K562 (cell line): ENCODE measurements at regions not wholly inside any gene's neighbourhood (a gene's known extent, or its start where the extent isn't known, plus 50 kb on each side); places are given as distances from the start of the nearest gene placed in this dataset.
"Not testable (repeated sequence)": the region's sequence is repeated elsewhere in the genome, so short reads cannot be mapped to it uniquely, and the experiment has no call there.

Source experiments
- ATAC-seq: fragments of 200-7000 bp; cut with Tn5 transposase; 3 replicates; pipeline ENCODE4 v1.9.1; 2020; ENCODE audit warnings: moderate library complexity
- BruUV-seq: library from RNA; stranded (reverse); fragments of 400-500 nt; replicated peaks from 2 replicates; lab custom pipeline; 2021; lab: Mats Ljungman, UMichigan
- CTCF ChIA-PET: fragments of 300-600 bp; formaldehyde crosslinking; extraction: SDS; loops from one replicate; lab custom pipeline; 2021; ENCODE audit warnings: low intra/inter-chr PET ratio; lab: Yijun Ruan, JAX
- POLR2A ChIA-PET: fragments of 300-600, 350-650 bp; sonication (Branson Sonifier 250); formaldehyde crosslinking; extraction: SDS; loops from one replicate; lab custom pipeline; 2021; ENCODE audit warnings: antibody characterized with exemption, inconsistent platforms; lab: Yijun Ruan, JAX
- DNase-seq, 4 experiments: peaks; one replicate each; pipeline versions ENCODE4 v3.0.0 to v3.0.0-alpha.2; 2011 to 2018; ENCODE audit warnings: low spot score in 3 of 4, mixed read lengths in 3 of 4; ENCODE audit errors: extremely low read depth in 1 of 4
- FAIRE-seq: peaks from 2 replicates; lab custom pipeline; 2011; peaks lifted over from hg19 to GRCh38; lab: Jason Lieb, UNC
- H2AFZ ChIP-seq: 2 replicates; pipeline ENCODE4 v1.6.0; 2011; ENCODE audit warnings: low read depth, low read length, control low read depth, inconsistent platforms
- H3K27ac ChIP-seq: fragments of 200-600 bp; 3 replicates; pipeline ENCODE4 v1.8.0; 2011; ENCODE audit warnings: low read depth, mild to moderate bottlenecking, control low read depth, inconsistent platforms, low read length, moderate library complexity, mixed read lengths; ENCODE audit errors: extremely low read depth
- H3K27me3 ChIP-seq, 2 experiments: fragments of 300-600 bp in 1 of 2; 2 replicates in 1 of 2; 3 replicates in 1 of 2; pipeline versions ENCODE4 v1.6.0 to v1.8.0; 2011; ENCODE audit warnings: inconsistent platforms in 2 of 2, low read length in 2 of 2, mild to moderate bottlenecking in 1 of 2, mixed read lengths in 1 of 2, moderate library complexity in 1 of 2; ENCODE audit not compliant: control insufficient read depth in 2 of 2, insufficient read depth in 2 of 2
- H3K36me3 ChIP-seq: fragments of 300-600 bp; 3 replicates; pipeline ENCODE4 v1.8.0; 2011; ENCODE audit warnings: mild to moderate bottlenecking, low read length, inconsistent platforms; ENCODE audit not compliant: control insufficient read depth, insufficient read depth
- H3K4me1 ChIP-seq, 2 experiments: fragments of 200-600 bp in 1 of 2; replicated peaks in 1 of 2; 2 replicates in 1 of 2; 3 replicates in 1 of 2; pipeline versions ENCODE4 v1.5.1 to v1.8.0; 2011; ENCODE audit warnings: inconsistent platforms in 2 of 2, low read length in 2 of 2, mild to moderate bottlenecking in 1 of 2, mixed read lengths in 1 of 2, moderate library complexity in 1 of 2; ENCODE audit not compliant: control insufficient read depth in 2 of 2, insufficient read depth in 2 of 2
- H3K4me2 ChIP-seq: 2 replicates; pipeline ENCODE4 v1.6.1; 2011; ENCODE audit warnings: low read length, control low read depth, inconsistent platforms, mixed read lengths; ENCODE audit not compliant: insufficient read depth
- H3K4me3 ChIP-seq: fragments of 200-600 bp; sonication (generic), shearing (Covaris generic); 2 replicates; pipeline ENCODE4 v1.5.1; 2016; ENCODE audit warnings: control low read depth, inconsistent platforms
- H3K79me2 ChIP-seq: fragments of 200-600 bp; 3 replicates; pipeline ENCODE4 v1.8.0; 2011; ENCODE audit warnings: low read length, inconsistent platforms; ENCODE audit not compliant: control insufficient read depth, insufficient read depth
- H3K9ac ChIP-seq, 2 experiments: 2 replicates each; pipeline versions ENCODE4 v1.6.0 to v1.6.1; 2011; ENCODE audit warnings: low read depth in 2 of 2, low read length in 2 of 2, control low read depth in 1 of 2, inconsistent platforms in 1 of 2, mild to moderate bottlenecking in 1 of 2, mixed read lengths in 1 of 2; ENCODE audit not compliant: insufficient read depth in 1 of 2
- H3K9me1 ChIP-seq: one replicate; pipeline ENCODE4 v1.6.0; 2011; ENCODE audit warnings: inconsistent platforms, mild to moderate bottlenecking, low read length, moderate library complexity; ENCODE audit not compliant: control insufficient read depth, insufficient read depth
- H3K9me3 ChIP-seq: replicated peaks from 2 replicates; pipeline ENCODE4 v1.5.1; 2011; ENCODE audit warnings: low read depth, low read length, inconsistent platforms; ENCODE audit not compliant: control insufficient read depth, insufficient read depth
- H4K20me1 ChIP-seq: replicated peaks from 2 replicates; pipeline ENCODE4 v1.6.1; 2011; ENCODE audit warnings: low read length, inconsistent platforms, mixed read lengths; ENCODE audit not compliant: control insufficient read depth, insufficient read depth
- SP1 ChIP-seq: sonication (generic); formaldehyde crosslinking; IDR thresholded peaks from 2 replicates; pipeline ENCODE4 v1.8.1; 2022; ENCODE audit warnings: mild to moderate bottlenecking, missing genetic modification reagents
- WGBS: fragments of 100-300 bp; shearing (Covaris generic); methylation state at CpG from one replicate; pipeline ENCODE4 v1.1.6; 2016; ENCODE audit warnings: low coverage, mixed read lengths; ENCODE audit not compliant: insufficient coverage; ENCODE audit errors: missing lambda C conversion rate; 5-methylcytosine and 5-hydroxymethylcytosine counted together
- in situ Hi-C: fragments of 300-500 bp; cut with MboI; formaldehyde crosslinking; loops from 4 replicates; pipeline ENCODE4 v1.15.0; 2018; ENCODE audit warnings: inconsistent platforms, mixed read lengths
- intact Hi-C: fragments of 100-400 bp; cut with micrococcal nuclease; formaldehyde crosslinking; loops from 2 replicates; pipeline ENCODE4 v1.14.2; 2022
- TF ChIP-seq, protein P1 (sequence below): fragments of 450-650 bp; IDR thresholded peaks from 2 replicates; pipeline ENCODE4 v1.6.1; 2016; ENCODE audit warnings: mild to moderate bottlenecking, moderate library complexity

DNA sequence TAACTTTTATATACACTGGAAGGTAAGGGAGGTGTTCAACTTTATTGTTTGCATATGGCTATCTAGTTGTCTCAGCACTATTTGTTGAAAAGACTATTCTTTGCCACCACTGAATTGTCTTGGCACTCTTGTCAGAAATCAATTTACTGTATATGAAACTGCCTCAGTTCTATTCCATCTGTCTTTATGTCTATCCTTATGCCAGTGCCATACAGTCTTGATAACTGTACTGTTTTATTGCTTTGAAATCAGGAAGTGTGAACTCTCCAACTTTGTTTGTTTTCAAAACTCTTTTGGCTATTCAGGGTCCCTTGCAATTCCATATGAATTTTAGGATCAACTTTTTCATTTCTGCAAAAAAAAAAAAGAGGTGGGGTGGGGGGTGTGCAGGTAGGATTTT is 77.2 kb downstream of the PRSS23 start (continued):
- TF ChIP-seq, protein P1, sequence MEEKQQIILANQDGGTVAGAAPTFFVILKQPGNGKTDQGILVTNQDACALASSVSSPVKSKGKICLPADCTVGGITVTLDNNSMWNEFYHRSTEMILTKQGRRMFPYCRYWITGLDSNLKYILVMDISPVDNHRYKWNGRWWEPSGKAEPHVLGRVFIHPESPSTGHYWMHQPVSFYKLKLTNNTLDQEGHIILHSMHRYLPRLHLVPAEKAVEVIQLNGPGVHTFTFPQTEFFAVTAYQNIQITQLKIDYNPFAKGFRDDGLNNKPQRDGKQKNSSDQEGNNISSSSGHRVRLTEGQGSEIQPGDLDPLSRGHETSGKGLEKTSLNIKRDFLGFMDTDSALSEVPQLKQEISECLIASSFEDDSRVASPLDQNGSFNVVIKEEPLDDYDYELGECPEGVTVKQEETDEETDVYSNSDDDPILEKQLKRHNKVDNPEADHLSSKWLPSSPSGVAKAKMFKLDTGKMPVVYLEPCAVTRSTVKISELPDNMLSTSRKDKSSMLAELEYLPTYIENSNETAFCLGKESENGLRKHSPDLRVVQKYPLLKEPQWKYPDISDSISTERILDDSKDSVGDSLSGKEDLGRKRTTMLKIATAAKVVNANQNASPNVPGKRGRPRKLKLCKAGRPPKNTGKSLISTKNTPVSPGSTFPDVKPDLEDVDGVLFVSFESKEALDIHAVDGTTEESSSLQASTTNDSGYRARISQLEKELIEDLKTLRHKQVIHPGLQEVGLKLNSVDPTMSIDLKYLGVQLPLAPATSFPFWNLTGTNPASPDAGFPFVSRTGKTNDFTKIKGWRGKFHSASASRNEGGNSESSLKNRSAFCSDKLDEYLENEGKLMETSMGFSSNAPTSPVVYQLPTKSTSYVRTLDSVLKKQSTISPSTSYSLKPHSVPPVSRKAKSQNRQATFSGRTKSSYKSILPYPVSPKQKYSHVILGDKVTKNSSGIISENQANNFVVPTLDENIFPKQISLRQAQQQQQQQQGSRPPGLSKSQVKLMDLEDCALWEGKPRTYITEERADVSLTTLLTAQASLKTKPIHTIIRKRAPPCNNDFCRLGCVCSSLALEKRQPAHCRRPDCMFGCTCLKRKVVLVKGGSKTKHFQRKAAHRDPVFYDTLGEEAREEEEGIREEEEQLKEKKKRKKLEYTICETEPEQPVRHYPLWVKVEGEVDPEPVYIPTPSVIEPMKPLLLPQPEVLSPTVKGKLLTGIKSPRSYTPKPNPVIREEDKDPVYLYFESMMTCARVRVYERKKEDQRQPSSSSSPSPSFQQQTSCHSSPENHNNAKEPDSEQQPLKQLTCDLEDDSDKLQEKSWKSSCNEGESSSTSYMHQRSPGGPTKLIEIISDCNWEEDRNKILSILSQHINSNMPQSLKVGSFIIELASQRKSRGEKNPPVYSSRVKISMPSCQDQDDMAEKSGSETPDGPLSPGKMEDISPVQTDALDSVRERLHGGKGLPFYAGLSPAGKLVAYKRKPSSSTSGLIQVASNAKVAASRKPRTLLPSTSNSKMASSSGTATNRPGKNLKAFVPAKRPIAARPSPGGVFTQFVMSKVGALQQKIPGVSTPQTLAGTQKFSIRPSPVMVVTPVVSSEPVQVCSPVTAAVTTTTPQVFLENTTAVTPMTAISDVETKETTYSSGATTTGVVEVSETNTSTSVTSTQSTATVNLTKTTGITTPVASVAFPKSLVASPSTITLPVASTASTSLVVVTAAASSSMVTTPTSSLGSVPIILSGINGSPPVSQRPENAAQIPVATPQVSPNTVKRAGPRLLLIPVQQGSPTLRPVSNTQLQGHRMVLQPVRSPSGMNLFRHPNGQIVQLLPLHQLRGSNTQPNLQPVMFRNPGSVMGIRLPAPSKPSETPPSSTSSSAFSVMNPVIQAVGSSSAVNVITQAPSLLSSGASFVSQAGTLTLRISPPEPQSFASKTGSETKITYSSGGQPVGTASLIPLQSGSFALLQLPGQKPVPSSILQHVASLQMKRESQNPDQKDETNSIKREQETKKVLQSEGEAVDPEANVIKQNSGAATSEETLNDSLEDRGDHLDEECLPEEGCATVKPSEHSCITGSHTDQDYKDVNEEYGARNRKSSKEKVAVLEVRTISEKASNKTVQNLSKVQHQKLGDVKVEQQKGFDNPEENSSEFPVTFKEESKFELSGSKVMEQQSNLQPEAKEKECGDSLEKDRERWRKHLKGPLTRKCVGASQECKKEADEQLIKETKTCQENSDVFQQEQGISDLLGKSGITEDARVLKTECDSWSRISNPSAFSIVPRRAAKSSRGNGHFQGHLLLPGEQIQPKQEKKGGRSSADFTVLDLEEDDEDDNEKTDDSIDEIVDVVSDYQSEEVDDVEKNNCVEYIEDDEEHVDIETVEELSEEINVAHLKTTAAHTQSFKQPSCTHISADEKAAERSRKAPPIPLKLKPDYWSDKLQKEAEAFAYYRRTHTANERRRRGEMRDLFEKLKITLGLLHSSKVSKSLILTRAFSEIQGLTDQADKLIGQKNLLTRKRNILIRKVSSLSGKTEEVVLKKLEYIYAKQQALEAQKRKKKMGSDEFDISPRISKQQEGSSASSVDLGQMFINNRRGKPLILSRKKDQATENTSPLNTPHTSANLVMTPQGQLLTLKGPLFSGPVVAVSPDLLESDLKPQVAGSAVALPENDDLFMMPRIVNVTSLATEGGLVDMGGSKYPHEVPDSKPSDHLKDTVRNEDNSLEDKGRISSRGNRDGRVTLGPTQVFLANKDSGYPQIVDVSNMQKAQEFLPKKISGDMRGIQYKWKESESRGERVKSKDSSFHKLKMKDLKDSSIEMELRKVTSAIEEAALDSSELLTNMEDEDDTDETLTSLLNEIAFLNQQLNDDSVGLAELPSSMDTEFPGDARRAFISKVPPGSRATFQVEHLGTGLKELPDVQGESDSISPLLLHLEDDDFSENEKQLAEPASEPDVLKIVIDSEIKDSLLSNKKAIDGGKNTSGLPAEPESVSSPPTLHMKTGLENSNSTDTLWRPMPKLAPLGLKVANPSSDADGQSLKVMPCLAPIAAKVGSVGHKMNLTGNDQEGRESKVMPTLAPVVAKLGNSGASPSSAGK = no peak
- no peak for TF ChIP-seq SP1 (CRISPR knock-in tag)

DNA sequence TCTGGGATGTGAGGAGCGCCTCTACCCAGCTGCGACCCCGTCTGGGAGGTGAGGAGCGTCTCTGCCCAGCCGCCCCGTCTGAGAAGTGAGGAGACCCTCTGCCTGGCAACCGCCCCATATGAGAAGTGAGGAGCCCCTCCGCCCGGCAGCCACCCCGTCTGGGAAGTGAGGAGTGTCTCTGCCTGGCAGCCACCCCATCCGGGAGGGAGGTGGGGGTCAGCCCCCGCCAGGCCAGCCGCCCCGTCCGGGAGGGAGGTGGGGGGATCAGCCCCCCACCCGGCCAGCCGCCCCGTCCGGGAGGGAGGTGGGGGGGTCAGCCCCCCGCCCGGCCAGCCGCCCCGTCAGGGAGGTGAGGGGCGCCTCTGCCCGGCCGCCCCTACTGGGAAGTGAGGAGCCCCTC is 76.0 kb downstream of the FZD4 start:
- H3K36me3 ChIP-seq, H4K20me1 ChIP-seq, DNase-seq, in situ Hi-C loops, H3K4me3 ChIP-seq, H2AFZ ChIP-seq, ATAC-seq, H3K27ac ChIP-seq, H3K4me2 ChIP-seq, CTCF ChIA-PET, H3K4me1 ChIP-seq, intact Hi-C loops, H3K9me3 ChIP-seq, H3K9me1 ChIP-seq, FAIRE-seq, H3K27me3 ChIP-seq, POLR2A ChIA-PET, H3K79me2 ChIP-seq, H3K9ac ChIP-seq, BruUV-seq: not testable (repeated sequence)
- no CpG with 5 or more reads among the region's 26 CpGs for WGBS
